ENCODE measurements at regions not wholly inside any gene's neighbourhood (a gene's known extent, or its start where the extent isn't known, plus 50 kb on each side); places are given as distances from the start of the nearest gene placed in this dataset.

DNA sequence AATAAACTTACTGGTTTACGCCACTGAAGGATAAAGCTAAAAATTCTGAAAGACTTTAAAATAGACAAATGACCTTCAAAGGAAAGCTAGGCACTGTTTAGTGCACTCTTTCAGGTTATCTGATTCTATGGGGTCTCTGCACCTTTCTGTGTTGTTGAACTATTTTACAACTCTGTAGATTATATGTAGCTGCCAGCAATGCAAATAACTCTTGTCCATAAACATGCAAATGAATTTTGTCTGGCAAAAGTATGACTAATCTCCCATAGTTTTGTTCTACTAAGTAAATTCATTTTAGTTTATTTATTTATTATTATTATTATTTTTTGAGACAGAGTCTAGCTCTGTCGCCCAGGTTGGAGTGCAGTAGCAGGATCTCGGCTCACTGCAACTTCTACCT, 266.3 kb upstream of the CCDC196 start (continued):
- TF ChIP-seq, protein P1, sequence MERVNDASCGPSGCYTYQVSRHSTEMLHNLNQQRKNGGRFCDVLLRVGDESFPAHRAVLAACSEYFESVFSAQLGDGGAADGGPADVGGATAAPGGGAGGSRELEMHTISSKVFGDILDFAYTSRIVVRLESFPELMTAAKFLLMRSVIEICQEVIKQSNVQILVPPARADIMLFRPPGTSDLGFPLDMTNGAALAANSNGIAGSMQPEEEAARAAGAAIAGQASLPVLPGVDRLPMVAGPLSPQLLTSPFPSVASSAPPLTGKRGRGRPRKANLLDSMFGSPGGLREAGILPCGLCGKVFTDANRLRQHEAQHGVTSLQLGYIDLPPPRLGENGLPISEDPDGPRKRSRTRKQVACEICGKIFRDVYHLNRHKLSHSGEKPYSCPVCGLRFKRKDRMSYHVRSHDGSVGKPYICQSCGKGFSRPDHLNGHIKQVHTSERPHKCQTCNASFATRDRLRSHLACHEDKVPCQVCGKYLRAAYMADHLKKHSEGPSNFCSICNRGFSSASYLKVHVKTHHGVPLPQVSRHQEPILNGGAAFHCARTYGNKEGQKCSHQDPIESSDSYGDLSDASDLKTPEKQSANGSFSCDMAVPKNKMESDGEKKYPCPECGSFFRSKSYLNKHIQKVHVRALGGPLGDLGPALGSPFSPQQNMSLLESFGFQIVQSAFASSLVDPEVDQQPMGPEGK (CRISPR knock-in tag; IDR thresholded peaks at IDR 0.05; ENCODE audit: borderline replicate concordance) = no peak
- TF ChIP-seq ZNF8 (CRISPR knock-in tag; IDR thresholded peaks at IDR 0.05) (no peak), BACH2 (CRISPR knock-in tag; IDR thresholded peaks at IDR 0.05; ENCODE audit: borderline replicate concordance) (no peak), SNAI2 (CRISPR knock-in tag; IDR thresholded peaks at IDR 0.05) (no peak), TOX (CRISPR knock-in tag; IDR thresholded peaks at IDR 0.05; ENCODE audit: borderline replicate concordance) (no peak), ARNTL (CRISPR knock-in tag; IDR thresholded peaks at IDR 0.05; ENCODE audit: borderline replicate concordance, low read depth) (no peak), RARB (CRISPR knock-in tag; IDR thresholded peaks at IDR 0.05) (no peak)
- TF ChIP-seq, protein P2, sequence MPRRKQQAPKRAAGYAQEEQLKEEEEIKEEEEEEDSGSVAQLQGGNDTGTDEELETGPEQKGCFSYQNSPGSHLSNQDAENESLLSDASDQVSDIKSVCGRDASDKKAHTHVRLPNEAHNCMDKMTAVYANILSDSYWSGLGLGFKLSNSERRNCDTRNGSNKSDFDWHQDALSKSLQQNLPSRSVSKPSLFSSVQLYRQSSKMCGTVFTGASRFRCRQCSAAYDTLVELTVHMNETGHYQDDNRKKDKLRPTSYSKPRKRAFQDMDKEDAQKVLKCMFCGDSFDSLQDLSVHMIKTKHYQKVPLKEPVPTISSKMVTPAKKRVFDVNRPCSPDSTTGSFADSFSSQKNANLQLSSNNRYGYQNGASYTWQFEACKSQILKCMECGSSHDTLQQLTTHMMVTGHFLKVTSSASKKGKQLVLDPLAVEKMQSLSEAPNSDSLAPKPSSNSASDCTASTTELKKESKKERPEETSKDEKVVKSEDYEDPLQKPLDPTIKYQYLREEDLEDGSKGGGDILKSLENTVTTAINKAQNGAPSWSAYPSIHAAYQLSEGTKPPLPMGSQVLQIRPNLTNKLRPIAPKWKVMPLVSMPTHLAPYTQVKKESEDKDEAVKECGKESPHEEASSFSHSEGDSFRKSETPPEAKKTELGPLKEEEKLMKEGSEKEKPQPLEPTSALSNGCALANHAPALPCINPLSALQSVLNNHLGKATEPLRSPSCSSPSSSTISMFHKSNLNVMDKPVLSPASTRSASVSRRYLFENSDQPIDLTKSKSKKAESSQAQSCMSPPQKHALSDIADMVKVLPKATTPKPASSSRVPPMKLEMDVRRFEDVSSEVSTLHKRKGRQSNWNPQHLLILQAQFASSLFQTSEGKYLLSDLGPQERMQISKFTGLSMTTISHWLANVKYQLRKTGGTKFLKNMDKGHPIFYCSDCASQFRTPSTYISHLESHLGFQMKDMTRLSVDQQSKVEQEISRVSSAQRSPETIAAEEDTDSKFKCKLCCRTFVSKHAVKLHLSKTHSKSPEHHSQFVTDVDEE (CRISPR knock-in tag; IDR thresholded peaks at IDR 0.05) = no peak

DNA sequence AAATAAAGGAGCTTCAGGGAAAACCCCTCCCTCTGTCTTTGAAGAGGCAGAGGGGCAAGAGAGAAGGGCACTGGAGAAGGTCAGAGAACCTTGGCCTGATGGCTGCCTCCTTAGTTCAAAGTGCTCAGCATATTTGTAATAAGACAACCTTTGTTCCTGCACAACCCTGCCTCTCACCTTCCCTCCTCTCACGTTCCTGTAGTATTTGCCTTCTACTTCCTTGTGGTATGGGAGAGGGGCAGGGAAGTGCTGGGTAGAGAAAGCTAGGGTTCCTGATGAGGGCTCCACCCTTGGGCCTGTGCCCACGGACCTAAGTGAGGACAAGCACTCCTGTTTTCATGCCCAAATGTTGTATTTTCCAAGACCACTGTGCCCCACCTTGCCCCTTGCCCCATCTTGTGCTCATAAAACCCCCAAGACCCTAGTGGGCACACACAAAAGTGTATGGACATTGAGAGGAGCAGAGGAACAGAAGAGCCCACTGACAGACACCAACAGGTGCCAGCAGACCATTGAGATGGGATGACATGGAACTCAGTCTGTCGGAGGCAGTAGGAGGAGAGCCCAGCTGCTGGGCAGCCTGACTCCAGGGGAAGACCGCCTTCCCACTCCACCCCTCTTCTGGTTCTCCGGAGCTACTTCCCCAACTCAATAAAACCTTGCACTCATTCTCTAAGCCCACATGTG, 261.5 kb upstream of the CCDC196 start:
- TF ChIP-seq, protein P3, sequence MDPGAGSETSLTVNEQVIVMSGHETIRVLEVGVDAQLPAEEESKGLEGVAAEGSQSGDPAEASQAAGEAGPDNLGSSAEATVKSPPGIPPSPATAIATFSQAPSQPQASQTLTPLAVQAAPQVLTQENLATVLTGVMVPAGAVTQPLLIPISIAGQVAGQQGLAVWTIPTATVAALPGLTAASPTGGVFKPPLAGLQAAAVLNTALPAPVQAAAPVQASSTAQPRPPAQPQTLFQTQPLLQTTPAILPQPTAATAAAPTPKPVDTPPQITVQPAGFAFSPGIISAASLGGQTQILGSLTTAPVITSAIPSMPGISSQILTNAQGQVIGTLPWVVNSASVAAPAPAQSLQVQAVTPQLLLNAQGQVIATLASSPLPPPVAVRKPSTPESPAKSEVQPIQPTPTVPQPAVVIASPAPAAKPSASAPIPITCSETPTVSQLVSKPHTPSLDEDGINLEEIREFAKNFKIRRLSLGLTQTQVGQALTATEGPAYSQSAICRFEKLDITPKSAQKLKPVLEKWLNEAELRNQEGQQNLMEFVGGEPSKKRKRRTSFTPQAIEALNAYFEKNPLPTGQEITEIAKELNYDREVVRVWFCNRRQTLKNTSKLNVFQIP (CRISPR knock-in tag; IDR thresholded peaks at IDR 0.05; ENCODE audit: borderline replicate concordance, low read depth) = no peak
- TF ChIP-seq ZFP3 (CRISPR knock-in tag; IDR thresholded peaks at IDR 0.05) = no peak
- no peak for TF ChIP-seq ZC3H10 (CRISPR knock-in tag; IDR thresholded peaks at IDR 0.05)
- TF ChIP-seq, protein P4, sequence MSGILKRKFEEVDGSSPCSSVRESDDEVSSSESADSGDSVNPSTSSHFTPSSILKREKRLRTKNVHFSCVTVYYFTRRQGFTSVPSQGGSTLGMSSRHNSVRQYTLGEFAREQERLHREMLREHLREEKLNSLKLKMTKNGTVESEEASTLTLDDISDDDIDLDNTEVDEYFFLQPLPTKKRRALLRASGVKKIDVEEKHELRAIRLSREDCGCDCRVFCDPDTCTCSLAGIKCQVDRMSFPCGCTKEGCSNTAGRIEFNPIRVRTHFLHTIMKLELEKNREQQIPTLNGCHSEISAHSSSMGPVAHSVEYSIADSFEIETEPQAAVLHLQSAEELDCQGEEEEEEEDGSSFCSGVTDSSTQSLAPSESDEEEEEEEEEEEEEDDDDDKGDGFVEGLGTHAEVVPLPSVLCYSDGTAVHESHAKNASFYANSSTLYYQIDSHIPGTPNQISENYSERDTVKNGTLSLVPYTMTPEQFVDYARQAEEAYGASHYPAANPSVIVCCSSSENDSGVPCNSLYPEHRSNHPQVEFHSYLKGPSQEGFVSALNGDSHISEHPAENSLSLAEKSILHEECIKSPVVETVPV (CRISPR knock-in tag; IDR thresholded peaks at IDR 0.05) = no peak
- ATAC-seq = no peak

DNA sequence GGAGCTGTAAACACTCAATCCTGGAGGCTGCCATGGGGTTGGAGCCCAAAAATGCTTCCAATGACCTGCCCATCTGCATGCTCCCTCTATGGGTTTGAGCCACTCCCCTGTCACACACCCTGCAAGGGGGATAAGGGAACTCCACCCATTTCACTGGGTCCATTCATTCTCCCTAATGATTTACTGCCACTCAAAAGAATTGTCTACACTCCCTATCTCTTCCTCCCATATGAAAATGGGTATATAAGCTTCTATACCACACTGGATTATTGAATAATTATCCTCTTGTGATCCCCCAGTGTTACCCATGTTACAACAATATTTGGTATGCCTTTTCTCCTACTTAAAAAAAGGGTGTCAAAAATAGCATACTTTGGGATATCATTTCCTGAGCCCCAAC, 260.8 kb upstream of the CCDC196 start:
- TF ChIP-seq, protein P3 (CRISPR knock-in tag; IDR thresholded peaks at IDR 0.05; ENCODE audit: borderline replicate concordance, low read depth) = no peak
- TF ChIP-seq TCF4 (CRISPR knock-in tag; IDR thresholded peaks at IDR 0.05; ENCODE audit: borderline replicate concordance) = no peak
- no peak for ATAC-seq

DNA sequence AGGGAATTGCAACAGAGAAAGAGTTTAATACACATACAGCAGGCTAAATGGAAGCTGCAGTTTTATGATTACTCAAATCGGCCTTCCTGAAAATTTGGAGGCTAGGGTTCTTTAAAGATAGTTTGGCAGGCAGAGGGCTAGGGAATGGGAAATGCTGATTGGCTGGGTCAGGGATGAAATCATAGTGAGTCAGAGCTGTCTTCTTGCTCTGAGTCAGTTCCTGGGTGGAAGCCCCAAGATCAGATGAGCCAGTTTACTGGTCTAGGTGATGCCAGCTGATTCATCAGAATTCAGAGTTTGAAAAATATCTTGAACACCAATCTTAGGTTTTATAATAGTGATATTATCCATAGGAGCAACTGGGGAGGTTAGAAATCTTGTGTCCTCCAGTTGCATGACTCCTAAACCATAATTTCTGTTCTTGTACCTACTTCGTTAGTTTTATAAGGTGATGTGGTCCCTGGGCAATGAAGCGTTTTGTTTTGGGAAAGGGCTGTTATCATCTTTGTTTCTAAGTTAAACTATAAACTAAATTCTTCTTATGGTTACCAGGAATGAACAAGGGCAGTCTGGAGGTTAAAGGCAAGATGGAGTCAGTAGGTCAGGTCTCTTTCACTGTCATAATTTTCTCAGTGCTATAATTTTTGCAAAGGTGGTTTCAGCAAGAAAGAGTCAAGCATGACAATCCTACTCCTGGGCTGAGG, 257.8 kb upstream of the CCDC196 start:
- TF ChIP-seq SNAI2 (CRISPR knock-in tag; IDR thresholded peaks at IDR 0.05) (no peak), ISL1 (CRISPR knock-in tag; IDR thresholded peaks at IDR 0.05) (no peak), TOX (CRISPR knock-in tag; IDR thresholded peaks at IDR 0.05; ENCODE audit: borderline replicate concordance) (no peak), CSDC2 (CRISPR knock-in tag; IDR thresholded peaks at IDR 0.05) (no peak), ZNF8 (CRISPR knock-in tag; IDR thresholded peaks at IDR 0.05) (no peak), ESRRG (CRISPR knock-in tag; IDR thresholded peaks at IDR 0.05) (no peak), BACH2 (CRISPR knock-in tag; IDR thresholded peaks at IDR 0.05; ENCODE audit: borderline replicate concordance) (no peak), ZFP3 (CRISPR knock-in tag; IDR thresholded peaks at IDR 0.05) (no peak), PPARA (CRISPR knock-in tag; IDR thresholded peaks at IDR 0.05; ENCODE audit: borderline replicate concordance) (no peak), TCF4 (CRISPR knock-in tag; IDR thresholded peaks at IDR 0.05; ENCODE audit: borderline replicate concordance) (no peak)
- TF ChIP-seq, protein P5, sequence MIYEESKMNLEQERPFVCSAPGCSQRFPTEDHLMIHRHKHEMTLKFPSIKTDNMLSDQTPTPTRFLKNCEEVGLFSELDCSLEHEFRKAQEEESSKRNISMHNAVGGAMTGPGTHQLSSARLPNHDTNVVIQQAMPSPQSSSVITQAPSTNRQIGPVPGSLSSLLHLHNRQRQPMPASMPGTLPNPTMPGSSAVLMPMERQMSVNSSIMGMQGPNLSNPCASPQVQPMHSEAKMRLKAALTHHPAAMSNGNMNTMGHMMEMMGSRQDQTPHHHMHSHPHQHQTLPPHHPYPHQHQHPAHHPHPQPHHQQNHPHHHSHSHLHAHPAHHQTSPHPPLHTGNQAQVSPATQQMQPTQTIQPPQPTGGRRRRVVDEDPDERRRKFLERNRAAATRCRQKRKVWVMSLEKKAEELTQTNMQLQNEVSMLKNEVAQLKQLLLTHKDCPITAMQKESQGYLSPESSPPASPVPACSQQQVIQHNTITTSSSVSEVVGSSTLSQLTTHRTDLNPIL (CRISPR knock-in tag; IDR thresholded peaks at IDR 0.05; ENCODE audit: low read depth) = no peak
- TF ChIP-seq, protein P1 (CRISPR knock-in tag; IDR thresholded peaks at IDR 0.05; ENCODE audit: borderline replicate concordance) = no peak
- TF ChIP-seq, protein P4 (CRISPR knock-in tag; IDR thresholded peaks at IDR 0.05) = no peak
- no peak for ATAC-seq

Measured in SK-N-SH treated with all-trans-retinoic acid at 6 μM for 48 hours (cell line).